Neural progenitor cell (in vitro differentiated cells): ENCODE measurements at regions not wholly inside any gene's neighbourhood (a gene's known extent, or its start where the extent isn't known, plus 50 kb on each side); places are given as distances from the start of the nearest gene placed in this dataset.

Experiments
- DNase-seq: peaks from one replicate; pipeline ENCODE4 v3.0.0-alpha.2; 2016; ENCODE audit warnings: low spot score
- H2AFZ ChIP-seq: fragments of 200-600 bp; sonication (generic); replicated peaks from 2 replicates; pipeline ENCODE4 v1.6.1; 2016; ENCODE audit warnings: antibody characterized with exemption
- H3F3A ChIP-seq: fragments of 200-600 bp; sonication (generic); 2 replicates; pipeline ENCODE4 v1.6.1; 2016; ENCODE audit warnings: antibody characterized with exemption, low read depth
- H3K27ac ChIP-seq: fragments of 200-600 bp; sonication (generic); 2 replicates; pipeline ENCODE4 v1.5.1; 2016; ENCODE audit warnings: mild to moderate bottlenecking
- H3K27me3 ChIP-seq: fragments of 200-600 bp; sonication (generic); 2 replicates; pipeline ENCODE4 v1.6.1; 2016; ENCODE audit warnings: mild to moderate bottlenecking, moderate library complexity
- H3K36me3 ChIP-seq: fragments of 200-600 bp; sonication (generic); 2 replicates; pipeline ENCODE4 v1.5.1; 2016
- H3K4me1 ChIP-seq: fragments of 200-600 bp; sonication (generic); 2 replicates; pipeline ENCODE4 v1.6.1; 2016; ENCODE audit warnings: mixed run types
- H3K4me2 ChIP-seq: fragments of 200-600 bp; sonication (generic); 2 replicates; pipeline ENCODE4 v1.6.1; 2016
- H3K4me3 ChIP-seq: fragments of 200-600 bp; sonication (generic); 2 replicates; pipeline ENCODE4 v1.5.1; 2016
- H3K79me2 ChIP-seq: fragments of 200-600 bp; sonication (generic); 2 replicates; pipeline ENCODE4 v1.6.1; 2016; ENCODE audit warnings: low read depth
- H3K9ac ChIP-seq: fragments of 200-600 bp; sonication (generic); 2 replicates; pipeline ENCODE4 v1.6.1; 2016
- H3K9me3 ChIP-seq: fragments of 200-600 bp; sonication (generic); 2 replicates; pipeline ENCODE4 v1.5.1; 2016; ENCODE audit warnings: low read depth
- H4K20me1 ChIP-seq: fragments of 200-600 bp; sonication (generic); 2 replicates; pipeline ENCODE4 v1.6.1; 2016; ENCODE audit warnings: low read depth
- H3K27ac Mint-ChIP-seq: 3 replicates; pipeline ENCODE4 v1.8.0; 2021; ENCODE audit warnings: mixed read lengths
- H3K27me3 Mint-ChIP-seq: 2 replicates; pipeline ENCODE4 v1.8.0; 2022; ENCODE audit warnings: low read depth, mild to moderate bottlenecking, inconsistent platforms, moderate library complexity, mixed read lengths; ENCODE audit not compliant: insufficient read depth
- H3K36me3 Mint-ChIP-seq: 3 replicates; pipeline ENCODE4 v1.8.0; 2021; ENCODE audit warnings: mixed read lengths
- H3K4me1 Mint-ChIP-seq: 3 replicates; pipeline ENCODE4 v1.8.0; 2021; ENCODE audit warnings: mixed read lengths
- H3K4me3 Mint-ChIP-seq: 3 replicates; pipeline ENCODE4 v1.8.0; 2021; ENCODE audit warnings: mild to moderate bottlenecking, moderate library complexity, mixed read lengths
- H3K9me3 Mint-ChIP-seq: 3 replicates; pipeline ENCODE4 v1.8.0; 2020; ENCODE audit warnings: mixed read lengths
- EZH2 ChIP-seq: fragments of 200-600 bp; sonication (generic); IDR thresholded peaks from 2 replicates; pipeline ENCODE4 v1.6.1; 2017; ENCODE audit warnings: antibody characterized with exemption, mild to moderate bottlenecking, moderate library complexity
- EZH2phosphoT487 ChIP-seq: fragments of 200-600 bp; sonication (generic); IDR thresholded peaks from 2 replicates; pipeline ENCODE4 v1.6.1; 2017; ENCODE audit warnings: antibody characterized with exemption
- TF ChIP-seq, protein P1 (sequence below): fragments of 200-600 bp; sonication (generic); IDR thresholded peaks from 2 replicates; pipeline ENCODE4 v1.5.1; 2017; ENCODE audit warnings: antibody characterized with exemption, mild to moderate bottlenecking

DNA sequence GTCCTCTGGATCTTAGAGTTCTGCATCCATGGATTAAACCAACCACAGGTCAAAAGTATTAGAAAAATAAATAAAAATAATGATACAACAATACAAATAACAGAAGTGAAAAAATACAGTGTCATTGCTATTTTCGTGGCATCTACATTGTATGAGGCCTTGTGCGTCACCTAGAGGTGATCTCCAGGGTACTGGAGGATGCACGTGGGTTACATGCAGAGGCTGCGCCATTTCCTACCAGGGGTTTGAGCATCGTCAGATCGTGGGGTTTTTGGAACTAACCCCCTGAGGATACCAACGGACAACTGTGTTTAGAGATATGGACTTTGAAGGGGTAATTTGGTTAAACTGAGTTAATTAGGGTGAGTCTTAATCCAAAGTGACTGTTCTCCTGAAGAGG is 224.7 kb downstream of the ENGASE start:
- DNase-seq, result no peak
- H3K79me2 ChIP-seq, result no peaks in the 10 kb centered on the region
- Mint-ChIP-seq H3K36me3 (no peaks in the 10 kb centered on the region), H3K27ac (no peak overlapping the region), H3K4me3 (no peak overlapping the region), H3K27me3 (peaks cover 20% of the 10 kb centered on the region), H3K9me3 (no peaks in the 10 kb centered on the region), H3K4me1 (no peaks in the 10 kb centered on the region)
- H3K4me2 ChIP-seq, result no peak overlapping the region
- TF ChIP-seq EZH2phosphoT487, result no peak
- TF ChIP-seq, protein P1, sequence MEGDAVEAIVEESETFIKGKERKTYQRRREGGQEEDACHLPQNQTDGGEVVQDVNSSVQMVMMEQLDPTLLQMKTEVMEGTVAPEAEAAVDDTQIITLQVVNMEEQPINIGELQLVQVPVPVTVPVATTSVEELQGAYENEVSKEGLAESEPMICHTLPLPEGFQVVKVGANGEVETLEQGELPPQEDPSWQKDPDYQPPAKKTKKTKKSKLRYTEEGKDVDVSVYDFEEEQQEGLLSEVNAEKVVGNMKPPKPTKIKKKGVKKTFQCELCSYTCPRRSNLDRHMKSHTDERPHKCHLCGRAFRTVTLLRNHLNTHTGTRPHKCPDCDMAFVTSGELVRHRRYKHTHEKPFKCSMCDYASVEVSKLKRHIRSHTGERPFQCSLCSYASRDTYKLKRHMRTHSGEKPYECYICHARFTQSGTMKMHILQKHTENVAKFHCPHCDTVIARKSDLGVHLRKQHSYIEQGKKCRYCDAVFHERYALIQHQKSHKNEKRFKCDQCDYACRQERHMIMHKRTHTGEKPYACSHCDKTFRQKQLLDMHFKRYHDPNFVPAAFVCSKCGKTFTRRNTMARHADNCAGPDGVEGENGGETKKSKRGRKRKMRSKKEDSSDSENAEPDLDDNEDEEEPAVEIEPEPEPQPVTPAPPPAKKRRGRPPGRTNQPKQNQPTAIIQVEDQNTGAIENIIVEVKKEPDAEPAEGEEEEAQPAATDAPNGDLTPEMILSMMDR, result no peak
- TF ChIP-seq EZH2, result no peak
- H3K9ac ChIP-seq, result no peak overlapping the region
- H4K20me1 ChIP-seq, result peaks cover under 1% of the 10 kb centered on the region
- peaks cover 7% of the 10 kb centered on the region for H3F3A ChIP-seq
- peaks cover 14% of the 10 kb centered on the region for H3K27me3 ChIP-seq
- H3K36me3 ChIP-seq, result no peaks in the 10 kb centered on the region
- no peaks in the 10 kb centered on the region for H3K4me1 ChIP-seq
- H3K4me3 ChIP-seq, result no peak overlapping the region
- no peaks in the 10 kb centered on the region for H3K9me3 ChIP-seq
- H2AFZ ChIP-seq, result no peak overlapping the region
- no peak overlapping the region for H3K27ac ChIP-seq

DNA sequence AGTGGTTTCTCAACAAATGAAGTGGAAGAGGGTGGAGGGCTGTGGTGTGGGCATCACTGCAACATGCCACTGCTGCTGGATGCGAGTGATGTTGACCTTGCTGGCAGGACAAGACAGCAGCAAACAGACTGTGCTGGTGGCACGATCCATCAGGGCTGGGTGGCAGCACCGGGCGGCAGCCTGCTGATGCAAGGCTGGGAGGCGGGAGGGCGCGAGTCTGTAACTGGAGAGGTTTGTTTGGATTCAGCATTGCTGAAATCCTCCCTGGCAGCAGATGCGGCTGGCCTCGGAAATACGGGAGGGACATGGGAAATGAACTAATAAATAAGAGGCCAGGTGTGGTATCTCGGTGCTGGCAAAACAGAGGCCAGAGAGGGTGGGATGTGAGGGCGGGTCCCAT is 224.2 kb downstream of the ENGASE start:
- H3K4me1 Mint-ChIP-seq, result no peaks in the 10 kb centered on the region
- no peaks in the 10 kb centered on the region for H3K36me3 Mint-ChIP-seq
- no peaks in the 10 kb centered on the region for H3K79me2 ChIP-seq
- no peak overlapping the region for H3K4me3 Mint-ChIP-seq
- H3K4me3 ChIP-seq, result no peak overlapping the region
- H3K4me1 ChIP-seq, result no peaks in the 10 kb centered on the region
- no peaks in the 10 kb centered on the region for H3K36me3 ChIP-seq
- no peak overlapping the region for H3K27ac Mint-ChIP-seq
- H3K27ac ChIP-seq, result no peak overlapping the region
- H3K27me3 ChIP-seq, result peaks cover 20% of the 10 kb centered on the region
- no peaks in the 10 kb centered on the region for H3K9me3 Mint-ChIP-seq
- no peak for TF ChIP-seq EZH2phosphoT487
- no peak for TF ChIP-seq EZH2
- TF ChIP-seq, protein P1, result no peak
- no peak overlapping the region for H3K9ac ChIP-seq
- H3K4me2 ChIP-seq, result no peak overlapping the region
- DNase-seq, result no peak
- H3K27me3 Mint-ChIP-seq, result peaks cover 20% of the 10 kb centered on the region
- peaks cover 6% of the 10 kb centered on the region for H4K20me1 ChIP-seq
- peaks cover 12% of the 10 kb centered on the region for H3F3A ChIP-seq
- no peaks in the 10 kb centered on the region for H3K9me3 ChIP-seq
- no peak overlapping the region for H2AFZ ChIP-seq

DNA sequence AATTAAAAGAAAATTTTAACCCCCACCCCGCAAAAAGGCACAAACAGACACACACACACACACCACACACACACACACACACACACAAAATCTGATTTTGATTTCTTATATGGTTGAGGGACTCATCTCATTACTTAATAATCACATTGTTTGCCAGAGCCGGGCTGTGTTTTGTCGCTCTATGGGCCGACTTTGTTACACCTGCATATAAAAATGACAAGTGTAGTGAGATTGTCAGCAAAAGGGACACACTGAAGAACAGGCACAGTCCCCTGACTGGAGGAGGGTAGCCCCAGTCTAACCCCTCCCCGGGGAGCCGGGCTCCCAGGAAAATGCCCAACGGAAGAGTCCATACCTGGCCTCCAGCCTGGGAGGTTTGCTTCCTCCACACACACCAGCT is 221.6 kb downstream of the ENGASE start:
- peaks cover 14% of the 10 kb centered on the region for H3F3A ChIP-seq
- Mint-ChIP-seq H3K9me3 (no peaks in the 10 kb centered on the region), H3K36me3 (no peaks in the 10 kb centered on the region), H3K4me1 (no peaks in the 10 kb centered on the region), H3K4me3 (no peak overlapping the region), H3K27me3 (peaks cover 17% of the 10 kb centered on the region), H3K27ac (no peak overlapping the region)
- no peak overlapping the region for H2AFZ ChIP-seq
- H3K4me1 ChIP-seq, result no peaks in the 10 kb centered on the region
- H3K9ac ChIP-seq, result no peak overlapping the region
- H3K27ac ChIP-seq, result no peak overlapping the region
- H3K27me3 ChIP-seq, result peaks cover 36% of the 10 kb centered on the region
- H3K4me3 ChIP-seq, result no peak overlapping the region
- H3K79me2 ChIP-seq, result no peaks in the 10 kb centered on the region
- no peaks in the 10 kb centered on the region for H3K9me3 ChIP-seq
- H3K4me2 ChIP-seq, result no peak overlapping the region
- no peak for DNase-seq
- TF ChIP-seq EZH2phosphoT487 (no peak), EZH2 (no peak)
- TF ChIP-seq, protein P1, result no peak
- H4K20me1 ChIP-seq, result peaks cover 8% of the 10 kb centered on the region
- H3K36me3 ChIP-seq, result no peaks in the 10 kb centered on the region
